Uterus (tissue), 2 donors: ENCODE measurements at regions not wholly inside any gene's neighbourhood (a gene's known extent, or its start where the extent isn't known, plus 50 kb on each side); places are given as distances from the start of the nearest gene placed in this dataset.

Source experiments
- CTCF ChIP-seq, 4 experiments: fragments of 200-600 bp in 2 of 4; fragments of 450-650 bp in 2 of 4; sonication (generic) in 2 of 4; IDR thresholded peaks; one replicate each; pipeline ENCODE4 v1.5.1; 2016 to 2019; ENCODE audit warnings: antibody characterized with exemption in 4 of 4, mild to moderate bottlenecking in 2 of 4, moderate library complexity in 1 of 4
- POLR2A ChIP-seq, 2 donors: fragments of 450-650 bp; IDR thresholded peaks; one replicate each; pipeline ENCODE4 v1.6.1; 2016; ENCODE audit warnings: antibody characterized with exemption in 2 of 2, mild to moderate bottlenecking in 1 of 2, moderate library complexity in 1 of 2

- TF ChIP-seq CTCF (IDR thresholded peaks at IDR 0.05) (no peak), POLR2A (IDR thresholded peaks at IDR 0.05) (no peak)
Measured at GRCh38 chr6:87837444-87837843, 135.4 kb upstream of the AKIRIN2 start.
